HG03469 (cell line): ENCODE measurements at regions not wholly inside any gene's neighbourhood (a gene's known extent, or its start where the extent isn't known, plus 50 kb on each side); places are given as distances from the start of the nearest gene placed in this dataset.
"Not testable (repeated sequence)": the region's sequence is repeated elsewhere in the genome, so short reads cannot be mapped to it uniquely, and the experiment has no call there.

Experiments
- ATAC-seq: cut with Tn5 transposase; IDR thresholded peaks from one replicate; pipeline ENCODE4 v1.9.1; 2021; ENCODE audit warnings: mild to moderate bottlenecking, moderate library complexity, moderate number of reproducible peaks; ENCODE audit not compliant: unreplicated experiment

GRCh38 chr3:163361357-163361878, 1716.9 kb downstream of the SI start:
- ATAC-seq = not testable (repeated sequence)

GRCh38 chr3:163347944-163348343, 1730.4 kb downstream of the SI start:
- no peak for ATAC-seq

- no peak for ATAC-seq
These were observed 1742.9 kb downstream of the SI start for GRCh38 chr3:163335429-163335828.

- no peak for ATAC-seq
These were observed 1749.6 kb downstream of the SI start for GRCh38 chr3:163328680-163329079.

- no peak for ATAC-seq
These were observed 1751.2 kb downstream of the SI start for GRCh38 chr3:163327086-163327485.

- no peak for ATAC-seq
These were observed 1762.5 kb downstream of the SI start for GRCh38 chr3:163315786-163316185.

GRCh38 chr3:163306405-163306804, 1771.9 kb downstream of the SI start:
- no peak for ATAC-seq

- no peak for ATAC-seq
These were observed 1777.1 kb downstream of the OTOL1 start for GRCh38 chr3:163273694-163274093.

- no peak for ATAC-seq
These were observed 1770.1 kb downstream of the OTOL1 start for GRCh38 chr3:163266731-163267130.

- ATAC-seq = no peak
These were observed 1765.0 kb downstream of the OTOL1 start for GRCh38 chr3:163261618-163262017.

- ATAC-seq = no peak
These were observed 1764.4 kb downstream of the OTOL1 start for GRCh38 chr3:163261056-163261455.

GRCh38 chr3:163218336-163218735, 1721.7 kb downstream of the OTOL1 start:
- ATAC-seq = no peak

- no peak for ATAC-seq
These were observed 1717.2 kb downstream of the OTOL1 start for GRCh38 chr3:163213838-163214237.

- no peak for ATAC-seq
These were observed 1700.3 kb downstream of the OTOL1 start for GRCh38 chr3:163196815-163197374.

GRCh38 chr3:163196245-163196644, 1699.6 kb downstream of the OTOL1 start:
- ATAC-seq = no peak

GRCh38 chr3:163185721-163186350, 1689.2 kb downstream of the OTOL1 start:
- no peak for ATAC-seq

- no peak for ATAC-seq
These were observed 1679.4 kb downstream of the OTOL1 start for GRCh38 chr3:163175970-163176369.

GRCh38 chr3:163172513-163172912, 1675.9 kb downstream of the OTOL1 start:
- ATAC-seq = not testable (repeated sequence)

- ATAC-seq = no peak
These were observed 1669.6 kb downstream of the OTOL1 start for GRCh38 chr3:163166197-163166596.

- no peak for ATAC-seq
These were observed 1662.7 kb downstream of the OTOL1 start for GRCh38 chr3:163159306-163159705.

- ATAC-seq = no peak
These were observed 1643.0 kb downstream of the OTOL1 start for GRCh38 chr3:163139600-163139999.

- no peak for ATAC-seq
These were observed 1641.7 kb downstream of the OTOL1 start for GRCh38 chr3:163138258-163138657.

- no peak for ATAC-seq
These were observed 1635.5 kb downstream of the OTOL1 start for GRCh38 chr3:163132111-163132510.
